NCI-H1930 (cell line): ENCODE measurements at regions not wholly inside any gene's neighbourhood (a gene's known extent, or its start where the extent isn't known, plus 50 kb on each side); places are given as distances from the start of the nearest gene placed in this dataset.
"Not testable (repeated sequence)": the region's sequence is repeated elsewhere in the genome, so short reads cannot be mapped to it uniquely, and the experiment has no call there.

Source experiments
- DNase-seq, 2 experiments: peaks; one replicate each; lab custom pipeline; 2025; lab: John Stamatoyannopoulos, UW

DNA sequence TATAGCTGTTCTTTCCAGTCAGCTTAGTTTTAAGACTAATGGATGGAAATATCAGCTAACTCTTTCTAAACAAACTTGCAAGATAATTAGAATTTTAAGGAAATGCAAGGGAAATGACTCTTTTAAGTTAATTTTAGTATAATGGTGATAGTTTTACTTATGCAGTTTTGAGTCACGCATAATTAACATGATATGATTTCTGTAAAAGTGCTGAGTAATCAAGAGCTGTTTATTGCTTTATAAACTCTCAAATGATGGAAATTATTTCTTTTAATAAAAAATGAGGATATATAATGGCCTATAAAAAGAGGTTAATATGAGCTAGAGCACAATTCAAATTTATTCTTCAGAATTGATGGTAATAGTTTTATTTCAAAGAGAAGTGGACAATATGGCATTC, 385.9 kb downstream of the GLUD2 start:
- DNase-seq, result no peak

DNA sequence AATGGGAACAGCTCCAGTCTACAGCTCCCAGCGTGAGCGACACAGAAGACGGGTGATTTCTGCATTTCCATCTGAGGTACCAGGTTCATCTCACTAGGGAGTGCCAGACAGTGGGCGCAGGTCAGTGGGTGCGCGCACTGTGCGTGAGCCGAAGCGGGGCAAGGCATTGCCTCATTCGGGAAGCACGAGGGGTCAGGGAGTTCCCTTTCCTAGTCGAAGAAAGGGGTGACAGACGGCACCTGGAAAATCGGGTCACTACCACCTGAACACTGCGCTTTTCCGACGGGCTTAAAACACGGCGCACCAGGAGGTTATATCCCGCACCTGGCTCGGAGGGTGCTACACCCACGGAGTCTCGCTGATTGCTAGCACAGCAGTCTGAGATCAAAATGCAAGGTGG, 390.3 kb downstream of the GLUD2 start:
- DNase-seq, result not testable (repeated sequence)

DNA sequence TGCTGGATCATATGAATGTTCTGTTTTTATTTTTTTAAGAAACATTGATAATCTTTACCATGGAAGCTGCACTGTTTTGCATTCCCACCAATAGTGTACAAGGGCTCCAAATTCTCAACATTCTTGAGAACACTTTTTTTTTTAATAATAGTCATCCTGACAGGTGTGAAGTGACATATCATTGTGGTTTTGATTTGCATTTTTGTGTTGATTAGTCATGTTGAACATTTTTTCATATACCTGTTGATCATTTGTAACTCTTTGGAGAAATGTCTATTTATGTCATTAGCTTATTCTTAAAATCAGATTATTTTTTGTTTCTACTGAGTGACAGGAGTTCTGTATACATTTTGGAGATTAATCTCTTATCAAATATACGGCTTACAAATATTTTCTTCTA, 408.5 kb downstream of the GLUD2 start:
- DNase-seq, result no peak

DNA sequence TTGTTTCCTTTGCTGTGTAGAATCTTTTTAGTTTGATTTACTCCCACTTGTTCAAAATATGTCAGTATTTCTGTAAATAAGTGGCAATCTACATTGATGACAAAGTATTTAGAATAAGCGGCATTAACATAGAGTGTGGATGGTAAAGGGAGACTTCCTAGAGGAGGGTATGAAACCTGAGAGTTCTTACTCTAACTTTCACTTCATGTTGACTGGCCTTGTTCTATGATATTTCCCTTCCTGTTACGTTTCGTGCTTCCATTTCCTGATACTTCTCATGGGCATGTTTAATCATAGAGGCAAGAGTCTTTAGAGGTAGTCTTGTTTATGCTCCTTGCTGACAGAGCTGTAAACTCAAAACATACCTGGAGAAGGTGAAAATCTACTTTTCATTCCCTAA, 408.9 kb downstream of the GLUD2 start:
- DNase-seq, result no peak

DNA sequence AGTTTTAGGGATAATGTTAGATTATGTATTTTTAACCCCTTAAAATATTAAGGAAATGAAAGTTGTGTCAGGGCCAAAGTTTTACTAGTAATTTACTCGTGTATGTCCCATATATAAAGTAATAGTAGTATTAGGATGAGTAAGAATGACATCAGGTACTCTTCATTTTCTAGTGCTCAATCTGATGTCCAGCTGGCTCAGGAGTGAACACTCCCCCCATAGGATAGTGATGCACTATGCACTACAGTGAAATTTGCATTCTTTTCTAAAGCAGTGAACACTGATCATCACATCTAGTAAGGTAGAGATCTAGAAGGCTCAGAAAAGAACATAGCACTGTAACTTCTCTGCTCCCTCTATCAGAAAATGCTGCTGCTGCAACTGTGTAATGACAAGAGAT, 409.7 kb downstream of the GLUD2 start:
- no peak for DNase-seq

DNA sequence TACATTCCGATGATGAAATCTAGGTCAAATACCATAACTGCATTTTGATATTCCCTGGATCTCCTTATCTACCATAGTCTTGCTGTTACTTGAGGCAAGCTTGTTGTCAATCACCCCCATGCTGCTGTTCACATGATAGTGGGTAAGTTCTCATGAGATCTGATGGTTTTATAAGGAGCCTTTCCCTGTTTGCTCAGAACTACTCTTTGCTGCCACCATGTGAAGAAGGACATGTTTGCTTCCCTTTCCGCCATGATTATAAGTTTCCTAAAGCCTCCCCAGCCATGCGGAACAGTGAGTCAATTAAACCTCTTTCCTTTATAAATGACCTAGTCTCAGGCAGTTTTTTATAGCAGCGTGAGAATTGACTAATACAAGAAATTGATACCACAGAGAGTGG, 432.0 kb downstream of the GLUD2 start:
- no peak for DNase-seq

DNA sequence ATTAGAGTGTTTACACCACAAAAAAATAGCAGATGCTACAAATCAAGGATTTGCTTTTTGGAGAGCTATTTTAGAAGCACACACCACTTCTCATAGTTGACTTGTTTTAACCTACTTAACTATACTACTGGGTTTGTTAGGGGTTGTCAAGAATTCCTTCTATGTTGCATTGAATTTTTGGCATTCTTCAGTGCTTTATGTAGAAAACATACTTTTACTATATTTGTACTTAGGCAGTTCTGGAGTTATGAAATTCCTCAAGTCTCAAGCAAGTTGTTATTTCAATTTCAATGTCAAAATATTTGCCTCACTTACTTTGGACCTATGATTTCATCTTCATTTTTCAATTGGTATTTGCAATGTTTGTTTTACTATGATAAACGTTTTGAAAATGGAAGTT, 449.6 kb downstream of the GLUD2 start:
- no peak for DNase-seq

DNA sequence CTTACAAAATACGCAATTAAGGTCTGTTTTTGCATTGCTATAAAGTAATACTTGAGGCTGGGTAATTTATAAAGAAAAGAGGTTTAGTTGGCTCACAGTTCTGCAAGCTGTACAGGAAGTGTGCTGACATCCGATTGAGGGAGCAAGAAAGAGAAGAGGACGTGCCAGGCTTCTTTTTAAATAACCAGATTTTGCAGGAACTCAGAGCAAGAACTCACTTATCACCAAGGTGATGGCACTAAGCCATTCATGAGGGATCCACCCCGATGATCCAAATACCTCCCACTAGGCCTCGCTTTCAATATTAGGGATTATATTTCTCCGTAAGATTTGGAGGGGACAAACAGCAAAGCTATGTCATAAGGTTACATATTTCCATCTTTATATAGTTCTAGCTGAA, 456.7 kb downstream of the GLUD2 start:
- peak in 1 of 2 experiments; percentile 1 for DNase-seq

DNA sequence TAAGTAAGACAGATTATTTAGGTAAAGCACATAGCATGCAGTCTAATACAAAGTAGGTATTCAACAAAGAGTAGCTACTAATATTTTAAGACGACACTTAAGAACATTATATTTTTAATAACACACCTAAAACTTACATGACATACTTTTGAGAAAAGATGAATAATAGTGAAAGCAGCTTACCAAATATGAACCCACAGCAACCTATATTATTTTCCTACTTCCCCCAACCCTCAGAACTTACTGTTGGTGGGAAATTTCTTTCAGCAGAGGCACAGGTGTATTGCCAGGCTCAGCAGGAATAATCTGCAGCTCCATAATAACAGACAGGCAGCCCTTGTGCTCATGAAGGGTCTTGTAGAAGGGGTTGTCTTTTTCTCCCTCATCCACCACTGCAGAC, 498.9 kb downstream of the GLUD2 start:
- DNase-seq, result no peak

DNA sequence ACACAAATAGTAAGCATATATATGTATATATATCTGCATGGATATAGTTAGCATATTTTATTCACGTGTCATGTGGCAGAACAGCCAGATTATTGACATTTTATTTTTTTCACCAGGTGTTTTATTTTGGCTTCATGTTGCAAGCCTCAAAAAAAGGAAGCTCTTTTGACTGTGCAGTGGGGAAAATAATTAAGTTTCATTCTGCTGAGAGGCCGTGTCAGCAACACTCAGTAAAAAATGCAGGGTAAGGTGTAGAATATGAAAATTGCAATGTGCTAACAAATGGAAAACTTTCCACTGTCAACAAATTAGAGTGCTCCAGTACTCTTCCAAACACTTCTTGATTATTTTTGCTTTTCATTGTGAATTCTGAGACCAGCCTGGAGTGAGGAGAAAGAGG, 511.5 kb downstream of the GLUD2 start:
- DNase-seq, result no peak

DNA sequence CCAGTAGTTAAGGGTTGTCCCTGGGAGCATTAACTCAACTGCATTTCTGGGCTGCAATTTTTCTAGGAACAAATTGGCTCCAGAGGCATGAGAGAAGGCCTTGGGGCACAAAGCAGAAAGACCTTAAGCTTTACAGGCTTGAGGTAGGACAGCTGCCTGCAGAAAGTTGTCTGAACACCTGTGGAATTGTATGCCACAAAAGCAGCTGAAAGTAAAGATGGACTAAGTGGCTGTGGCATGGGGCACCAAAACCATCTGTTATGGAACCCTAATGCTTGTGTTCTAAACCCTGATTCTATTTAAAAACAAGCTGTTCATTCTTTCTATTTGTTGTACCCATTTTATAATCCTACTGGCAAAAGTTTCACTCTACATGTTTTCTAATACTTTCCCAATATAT, 515.2 kb downstream of the GLUD2 start:
- no peak for DNase-seq

DNA sequence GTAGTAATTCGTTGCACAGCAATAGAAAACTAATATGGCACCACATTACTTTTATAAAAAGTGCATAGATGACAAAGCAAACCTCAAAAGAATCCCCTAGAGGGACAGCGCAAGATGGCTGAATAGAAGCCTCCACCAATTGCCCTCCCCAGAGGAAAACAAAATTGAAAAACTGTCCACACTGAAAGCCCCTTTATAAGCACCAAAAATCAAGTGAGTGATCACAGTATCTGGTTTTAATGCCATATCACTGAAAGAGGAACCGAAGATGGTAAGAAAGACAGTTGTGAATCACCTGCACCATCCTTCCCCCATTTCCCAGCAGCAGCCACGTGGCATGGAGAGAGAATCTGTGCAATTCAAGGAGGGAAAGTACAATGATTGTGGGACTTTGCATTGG, 522.2 kb downstream of the GLUD2 start:
- DNase-seq, result no peak

DNA sequence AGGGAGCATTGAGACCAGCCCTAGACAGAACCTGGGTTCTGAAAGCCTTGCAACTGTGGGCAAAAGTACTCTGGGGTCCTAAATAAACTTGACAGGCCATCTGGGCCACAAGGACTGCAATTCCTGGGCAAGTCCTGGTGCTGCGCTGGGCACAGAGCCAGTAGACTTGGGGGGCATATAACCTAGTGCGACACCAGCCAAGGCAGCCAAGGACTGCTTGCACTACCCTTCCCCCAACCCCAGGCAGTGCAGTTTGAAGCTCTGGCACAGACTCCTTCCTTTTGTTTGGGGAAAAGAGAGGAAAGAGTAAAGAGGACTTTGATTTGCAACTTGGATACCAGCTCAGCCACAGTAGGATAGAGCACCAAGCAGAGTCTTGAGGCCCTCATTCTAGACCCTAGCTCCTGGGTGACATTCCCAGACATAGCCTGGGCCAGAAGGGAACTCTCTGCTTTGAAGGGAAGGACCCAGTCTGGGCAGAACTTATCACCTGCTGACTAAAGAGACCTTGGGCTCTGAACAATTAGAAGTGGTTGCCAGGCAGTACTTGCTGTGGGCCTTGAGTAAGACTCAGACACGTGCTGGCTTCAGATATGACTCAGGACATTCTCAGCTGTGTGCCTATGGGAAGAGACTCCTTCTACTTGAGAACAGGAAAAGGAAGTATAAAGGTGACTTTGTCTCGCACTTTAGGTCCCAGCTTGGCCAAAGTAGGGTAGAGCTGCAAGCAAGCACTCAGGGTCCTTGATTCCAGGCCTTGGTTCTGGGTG, 522.8 kb downstream of the GLUD2 start:
- no peak for DNase-seq

DNA sequence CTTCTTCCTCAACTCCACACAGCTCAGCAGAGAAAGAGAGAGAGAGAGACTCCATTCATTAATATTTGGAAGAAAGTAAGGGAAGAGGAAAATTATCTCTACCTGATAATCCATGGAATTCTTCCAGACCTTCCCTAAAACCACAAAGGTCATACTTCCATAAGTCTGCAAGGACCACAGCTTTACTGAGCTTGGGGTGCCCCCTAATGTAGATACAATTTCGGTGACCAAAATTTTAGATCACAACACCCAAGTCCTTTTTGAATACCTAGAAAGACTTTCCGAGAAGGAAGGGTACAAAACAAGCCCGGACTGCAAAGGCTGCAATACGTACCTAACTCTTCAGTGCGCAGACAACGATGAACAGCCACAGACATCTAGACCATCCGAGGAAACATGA, 523.9 kb downstream of the GLUD2 start:
- no peak for DNase-seq

DNA sequence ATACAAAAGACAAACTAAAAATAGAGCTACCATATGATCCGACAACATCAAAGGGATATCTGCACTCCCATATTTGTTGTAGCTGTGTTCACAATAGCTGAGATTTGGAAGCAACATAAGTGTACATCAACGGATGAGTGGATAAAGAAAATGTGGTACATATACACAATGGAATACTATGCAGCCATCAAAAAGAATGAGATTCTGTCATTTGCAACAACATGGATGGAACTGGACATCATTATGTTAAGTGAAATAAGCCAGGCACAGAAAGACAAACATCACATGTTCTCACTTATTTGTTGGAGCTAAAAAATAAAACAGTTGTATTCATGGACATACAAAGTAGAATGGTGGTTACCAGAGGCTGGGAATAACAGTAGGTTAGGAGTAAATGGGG, 527.0 kb downstream of the GLUD2 start:
- not testable (repeated sequence) for DNase-seq

DNA sequence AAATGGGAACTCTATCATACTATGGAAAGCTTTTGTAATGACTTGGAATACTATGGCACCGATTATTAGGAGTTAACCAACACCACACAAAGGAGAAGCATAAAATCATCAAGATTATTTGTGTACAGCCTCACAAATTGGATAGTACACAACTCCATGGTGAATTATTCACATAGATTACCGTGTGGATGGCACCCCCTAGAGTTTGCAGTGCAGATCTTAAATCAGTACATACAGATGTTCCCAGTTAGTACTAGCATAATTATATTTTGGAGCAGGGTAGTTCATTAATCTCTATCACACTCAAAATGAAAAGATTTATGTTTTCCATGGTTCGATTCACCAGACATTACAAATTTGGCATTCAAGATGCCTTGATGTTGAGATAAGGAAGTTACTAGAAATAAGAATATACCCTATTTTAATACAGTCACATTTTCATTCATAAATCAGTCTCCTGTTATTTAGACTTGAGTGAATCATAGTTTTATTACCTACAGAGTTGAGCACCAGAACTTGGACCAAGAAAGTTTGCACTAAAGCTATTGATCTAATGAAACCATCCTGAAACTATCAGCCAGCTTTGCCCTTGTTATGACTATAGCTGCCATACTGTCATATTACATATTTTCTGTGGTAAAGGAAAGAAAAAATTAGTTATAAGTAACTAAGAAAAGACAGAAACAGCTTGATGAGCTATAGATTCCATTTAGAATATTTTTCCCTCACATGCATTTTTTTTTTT, 531.8 kb downstream of the GLUD2 start:
- DNase-seq, result peak in 1 of 2 experiments; percentile 11

DNA sequence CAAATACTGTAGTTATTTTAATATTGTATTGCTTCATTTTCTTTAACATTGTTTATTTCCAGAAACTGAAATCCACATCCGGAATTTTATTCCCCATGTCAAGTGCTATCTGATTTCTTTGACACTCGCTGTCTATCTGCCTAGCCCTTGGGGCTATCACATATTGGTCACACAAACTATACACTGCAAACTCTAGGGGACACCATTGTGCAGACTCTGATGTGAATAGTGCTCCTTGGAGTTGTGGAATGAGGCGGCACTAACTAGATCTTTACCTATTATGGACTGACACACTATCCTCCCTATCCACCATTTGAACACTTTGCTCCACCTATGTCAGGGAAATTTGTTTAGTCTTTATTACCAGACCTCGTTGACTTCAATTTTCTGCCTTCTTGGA, 534.5 kb downstream of the GLUD2 start:
- DNase-seq, result no peak

DNA sequence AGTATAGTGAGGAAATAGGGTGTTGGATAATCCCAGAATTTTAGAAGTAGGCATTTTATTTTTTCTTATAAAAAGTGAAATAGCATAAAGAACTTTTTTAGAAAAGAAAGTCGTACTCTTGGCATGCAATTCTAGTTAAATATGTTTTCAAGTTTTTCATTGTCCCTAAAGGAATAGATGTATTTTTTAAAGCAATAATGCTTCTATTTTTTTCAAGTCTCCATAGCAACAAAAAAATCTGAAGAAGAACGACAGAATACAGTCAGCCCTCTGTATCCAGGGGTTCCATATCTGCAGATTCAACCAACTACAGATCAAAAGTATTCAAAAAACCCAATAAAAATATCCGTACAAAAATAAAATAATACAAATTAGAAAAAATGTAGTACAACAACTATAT, 538.2 kb downstream of the GLUD2 start:
- no peak for DNase-seq

DNA sequence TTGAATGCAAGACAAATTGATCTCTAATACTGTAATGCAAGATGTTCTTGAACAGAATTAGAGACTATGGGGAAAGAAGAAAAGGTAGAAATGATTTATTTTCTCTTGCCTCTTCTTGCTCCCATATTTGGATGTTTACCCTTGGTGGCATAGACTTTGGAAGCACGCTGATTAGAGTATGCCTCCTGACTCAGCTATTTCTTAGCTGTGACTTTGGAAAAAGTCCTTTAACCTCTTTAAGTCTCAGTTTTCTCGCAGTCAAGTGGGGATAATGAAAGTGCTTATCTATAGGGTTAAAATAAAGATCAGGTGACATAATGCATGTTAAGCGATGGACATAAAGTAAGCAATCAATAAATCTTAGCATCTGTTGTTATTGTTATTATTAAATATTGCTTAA, 545.5 kb downstream of the GLUD2 start:
- DNase-seq, result no peak

DNA sequence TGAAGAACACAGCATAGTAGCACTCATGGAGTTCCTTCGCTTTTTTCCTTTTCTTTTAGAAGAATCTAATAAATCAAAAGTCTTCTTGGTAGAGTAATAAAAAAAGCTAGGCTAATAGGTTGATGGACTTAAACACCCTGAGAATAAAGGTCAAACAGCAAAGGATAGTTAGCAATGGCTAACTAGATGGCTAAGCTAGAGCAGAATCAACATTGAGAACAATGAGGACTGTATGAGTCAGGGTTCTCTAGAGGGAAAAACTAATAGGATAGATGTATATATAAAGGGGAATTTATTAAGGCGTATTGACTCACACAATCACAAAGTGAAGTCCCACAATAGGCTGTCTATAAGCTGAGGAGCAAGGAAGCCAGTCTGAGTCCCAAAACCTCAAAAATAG, 550.9 kb downstream of the GLUD2 start:
- DNase-seq, result no peak

DNA sequence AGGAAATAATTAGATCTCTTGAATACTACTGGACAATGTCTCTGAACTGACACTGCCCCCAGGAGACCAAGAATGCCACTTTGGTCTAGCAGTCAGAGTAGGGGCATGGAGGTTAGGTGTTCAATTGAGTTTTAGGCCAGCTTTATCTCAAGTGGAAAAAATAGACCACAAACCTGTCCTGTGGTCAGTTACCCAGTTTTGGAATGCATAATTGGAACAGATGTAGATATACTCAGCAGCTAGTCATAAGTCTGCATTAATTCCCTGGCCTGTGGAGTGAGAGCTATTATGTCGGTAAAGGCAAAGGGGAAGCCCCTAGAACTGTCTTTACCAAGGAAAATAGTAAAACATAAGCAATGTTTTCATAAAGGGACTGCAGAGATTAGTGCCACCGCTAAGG, 587.7 kb downstream of the GLUD2 start:
- no peak for DNase-seq

DNA sequence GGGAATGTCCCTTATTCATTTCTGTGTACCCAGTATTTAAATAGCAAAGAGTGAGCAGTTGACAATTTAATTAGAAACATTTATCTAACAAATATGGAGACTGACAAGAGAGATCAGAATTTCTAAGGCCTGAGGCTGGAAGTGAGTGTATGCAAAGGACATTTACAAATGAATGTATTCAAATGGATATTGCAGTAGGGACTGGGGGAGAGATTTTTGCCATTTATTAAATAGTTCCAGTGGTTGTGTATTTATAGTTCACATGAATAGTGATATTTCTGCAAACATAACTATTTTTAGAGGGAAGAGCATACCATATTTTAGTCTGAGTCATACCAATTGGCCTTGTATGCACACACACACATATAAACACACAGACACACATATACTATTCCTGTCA, 592.4 kb downstream of the GLUD2 start:
- DNase-seq, result no peak

DNA sequence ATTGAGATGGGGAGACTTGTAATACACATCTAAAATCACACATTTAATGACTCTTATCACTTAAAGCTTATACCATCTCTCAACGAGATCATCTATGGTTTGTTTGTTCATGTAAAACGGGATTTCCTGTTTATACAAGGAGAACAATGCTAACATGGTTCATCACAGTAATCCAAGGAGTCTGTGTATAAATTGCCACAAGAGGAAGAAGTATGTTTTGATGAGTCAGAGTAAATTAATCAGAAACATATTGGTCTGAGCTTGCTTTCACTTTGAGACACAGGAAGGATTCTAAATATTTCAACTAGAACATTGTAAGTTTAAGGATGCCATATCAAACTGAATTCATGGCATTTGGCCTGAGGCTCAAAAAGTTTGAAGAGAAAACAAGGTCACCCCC, 594.1 kb downstream of the GLUD2 start:
- no peak for DNase-seq

DNA sequence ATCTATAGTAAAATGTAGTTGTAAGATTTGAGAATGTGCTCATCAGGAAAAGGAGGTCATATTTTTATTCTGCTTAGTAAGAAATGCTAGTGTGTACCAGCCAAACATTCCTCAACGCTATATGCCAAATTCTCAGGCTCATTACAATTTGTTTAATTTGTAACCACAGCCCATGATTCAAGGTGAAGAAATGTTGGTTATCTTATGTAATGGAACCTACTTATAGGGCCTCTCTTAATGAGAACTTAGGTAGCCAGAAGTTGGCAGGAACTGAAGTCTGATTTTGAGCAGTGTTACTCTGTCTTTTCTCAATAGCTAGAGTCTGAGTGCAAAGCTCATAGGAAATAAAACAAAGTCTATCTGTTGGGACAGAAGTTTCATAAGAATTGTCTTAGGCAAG, 595.0 kb downstream of the GLUD2 start:
- no peak for DNase-seq
